CD4-positive, alpha-beta T cell treated with Interleukin-4 for 1 hour (primary cell): ENCODE measurements at regions not wholly inside any gene's neighbourhood (a gene's known extent, or its start where the extent isn't known, plus 50 kb on each side); places are given as distances from the start of the nearest gene placed in this dataset.
"Not testable (repeated sequence)": the region's sequence is repeated elsewhere in the genome, so short reads cannot be mapped to it uniquely, and the experiment has no call there.

Experiments used
- DNase-seq, 2 donors: peaks; one replicate each; pipeline ENCODE4 v3.0.0-alpha.2; 2020 to 2022

- no peak for DNase-seq
These were observed 444.2 kb downstream of the SOX9 start for GRCh38 chr17:72565006-72565405.

DNA sequence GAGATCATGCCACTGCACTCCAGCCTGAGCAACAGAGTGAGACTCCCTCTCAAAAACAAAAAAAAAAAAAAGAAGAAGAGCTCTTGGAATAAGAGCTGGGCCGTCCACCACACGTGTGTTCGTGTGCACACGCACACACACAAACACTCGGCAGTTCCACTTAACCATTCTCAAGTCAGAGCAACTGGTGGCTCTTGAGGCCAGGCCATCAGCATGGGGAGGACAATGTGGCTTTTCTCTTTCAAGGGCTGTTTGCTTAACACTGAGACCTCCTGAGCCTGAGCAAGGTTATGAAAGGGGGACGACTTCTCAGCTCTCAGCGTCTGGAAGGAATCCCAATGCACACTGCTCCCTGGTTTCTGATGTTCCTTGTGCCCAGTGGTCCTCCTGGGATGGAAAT, 444.9 kb downstream of the SOX9 start:
- no peak for DNase-seq

GRCh38 chr17:72566671-72567484, 446.1 kb downstream of the SOX9 start:
- DNase-seq, result no peak

DNA sequence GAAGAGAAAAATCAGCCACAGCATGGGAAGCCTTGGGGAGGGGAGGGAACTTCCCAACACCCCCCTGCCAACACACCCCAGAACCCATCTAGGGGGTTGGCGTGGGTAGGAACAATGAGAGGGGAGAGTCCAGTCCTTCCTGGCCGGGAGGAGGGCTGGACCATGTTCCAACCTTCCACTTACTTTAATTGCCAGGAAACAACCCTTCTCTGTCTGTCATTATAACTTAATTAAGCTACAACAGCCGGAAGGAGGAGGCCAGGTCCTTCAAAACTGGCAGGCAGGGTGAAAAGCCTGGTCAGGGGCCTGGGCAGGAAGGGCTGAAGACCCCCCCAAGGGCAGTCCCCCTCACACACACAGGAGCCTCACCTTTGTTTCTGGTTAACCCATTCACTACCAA, 447.0 kb downstream of the SOX9 start:
- no peak for DNase-seq

DNA sequence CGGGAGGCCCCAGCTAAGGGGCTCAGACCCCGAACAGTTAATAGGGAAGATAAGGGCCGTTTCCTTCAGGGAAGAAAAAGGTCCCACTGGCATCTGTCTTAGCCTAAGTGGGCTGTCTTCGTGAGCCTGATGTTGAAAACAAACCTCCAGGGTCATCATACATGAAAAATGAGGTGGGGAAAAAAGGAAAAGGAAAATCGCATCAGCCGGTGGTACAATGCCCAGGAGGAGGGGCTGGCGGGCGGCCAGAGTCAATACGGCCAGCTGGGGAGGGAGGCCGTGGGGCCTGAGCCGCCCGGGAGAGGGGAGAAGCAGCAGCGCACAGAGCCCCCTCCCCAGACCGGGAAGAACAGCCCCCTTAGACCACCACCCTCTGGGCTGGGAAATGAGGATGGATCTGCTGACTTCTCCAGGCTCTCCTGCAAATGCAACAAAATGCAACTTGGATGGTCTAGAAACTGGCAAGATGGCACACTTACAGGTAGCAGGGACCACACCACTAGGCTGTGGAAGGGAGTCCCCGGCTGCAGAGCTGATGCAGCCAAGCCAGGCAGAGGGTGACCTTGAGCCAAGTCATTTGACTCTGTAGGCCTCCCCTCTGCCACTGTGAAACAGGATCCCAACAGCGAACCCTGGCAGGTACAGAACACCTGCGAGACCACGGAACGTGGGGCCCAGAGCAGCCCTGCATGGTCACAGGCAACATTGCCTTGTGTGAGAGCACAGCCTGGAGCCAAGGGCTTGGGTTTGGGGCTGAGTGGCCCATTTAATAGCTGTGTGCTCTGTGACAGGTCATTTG, 448.5 kb downstream of the SOX9 start:
- DNase-seq, result no peak

- DNase-seq, result no peak
These were observed 451.1 kb downstream of the SOX9 start for GRCh38 chr17:72571813-72572396.

DNA sequence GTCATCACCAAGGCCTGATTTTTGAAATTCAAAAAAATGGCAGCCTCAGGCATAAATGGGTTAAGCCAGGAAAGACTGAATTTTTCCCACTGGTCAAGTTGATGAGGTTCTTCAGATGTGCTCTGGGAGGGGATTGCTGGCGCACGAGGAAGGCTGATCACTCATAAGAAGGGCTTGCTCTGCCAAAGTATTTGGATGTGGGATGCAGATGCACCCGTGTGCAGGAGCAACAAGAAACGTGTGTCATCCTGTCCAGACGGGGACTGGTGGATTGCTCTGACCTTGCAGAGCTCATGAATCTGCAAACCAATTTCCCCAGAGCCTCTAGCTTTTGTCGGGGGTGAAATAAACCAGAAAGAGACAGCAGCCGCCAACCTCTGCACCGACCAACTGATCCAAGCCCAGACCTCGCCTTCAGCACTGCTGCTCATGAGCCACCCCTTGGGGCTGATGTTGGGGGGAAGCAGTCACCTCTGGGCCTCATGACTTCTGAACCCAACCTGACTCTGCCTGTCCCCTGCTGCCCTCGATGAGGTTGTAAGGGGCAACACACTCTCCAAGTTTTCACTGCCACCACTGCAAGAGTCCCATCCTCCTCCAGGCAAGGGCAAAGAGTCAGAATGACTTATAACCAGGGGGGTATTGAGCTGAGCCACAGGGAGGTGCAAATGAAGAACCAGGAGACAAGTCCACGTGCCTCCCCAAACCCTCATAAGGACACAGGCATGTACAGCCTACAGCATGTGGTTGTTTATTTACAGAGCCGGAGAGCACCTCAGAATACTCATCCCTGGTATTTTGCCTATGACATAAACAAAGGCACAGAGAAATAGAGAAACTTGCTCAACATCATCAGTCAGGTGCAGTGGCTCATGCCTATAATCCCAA, 452.0 kb downstream of the SOX9 start:
- DNase-seq, result no peak

DNA sequence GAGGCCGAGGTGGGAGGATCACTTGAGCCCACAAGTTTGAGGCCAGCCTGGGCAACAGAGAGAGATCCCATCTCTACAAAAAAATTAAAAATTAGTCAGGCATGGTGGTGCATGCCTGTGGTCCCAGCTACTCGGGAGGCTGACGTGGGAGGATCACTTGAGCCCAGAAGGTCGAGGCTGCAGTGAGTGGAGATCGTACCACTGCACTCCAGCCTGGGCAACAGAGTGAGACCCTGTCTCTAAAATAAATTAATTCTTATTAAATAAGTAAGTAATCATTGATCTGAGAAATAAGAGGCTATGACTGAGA, 452.6 kb downstream of the SOX9 start:
- DNase-seq, result not testable (repeated sequence)

DNA sequence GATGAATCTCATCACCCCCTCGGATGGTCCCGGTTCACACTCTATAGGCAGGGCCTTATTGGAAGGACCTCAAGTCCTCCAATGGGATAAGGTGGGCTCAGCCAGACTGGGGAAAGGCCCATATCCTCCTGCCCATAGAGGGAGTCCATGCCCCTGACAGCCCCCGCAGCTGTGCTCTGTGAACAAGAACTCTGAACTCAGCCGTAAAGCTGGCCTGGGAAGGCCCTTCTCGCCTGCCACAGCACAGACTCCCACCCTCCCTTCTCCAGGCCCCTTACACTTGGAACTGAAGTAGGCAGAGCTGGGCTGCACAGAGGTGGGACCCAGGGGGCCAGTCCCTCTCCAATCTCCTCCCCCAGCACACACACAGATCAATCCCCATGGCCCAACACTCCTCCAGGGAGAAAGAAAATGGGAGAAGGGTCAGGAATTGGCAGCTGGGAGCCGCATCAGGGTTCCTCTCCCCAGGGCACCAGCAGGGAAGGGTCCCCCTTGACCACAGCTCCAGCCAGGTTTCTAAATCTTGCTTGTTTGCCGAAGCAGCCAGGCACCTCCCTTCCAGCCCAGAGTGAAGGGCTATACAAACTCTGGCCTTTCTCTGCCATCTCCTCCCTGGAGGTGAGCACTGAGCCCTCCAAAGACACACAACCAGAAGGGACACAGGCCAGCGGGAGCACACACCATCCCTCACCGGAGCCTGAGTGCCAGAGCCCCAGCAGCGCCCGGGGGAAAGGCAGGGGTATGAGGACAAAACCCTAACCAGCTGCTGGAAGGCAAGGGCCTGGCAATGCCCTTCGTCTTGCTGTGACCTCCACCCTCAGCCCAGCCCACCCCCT, 454.1 kb downstream of the SOX9 start:
- DNase-seq, result no peak

DNA sequence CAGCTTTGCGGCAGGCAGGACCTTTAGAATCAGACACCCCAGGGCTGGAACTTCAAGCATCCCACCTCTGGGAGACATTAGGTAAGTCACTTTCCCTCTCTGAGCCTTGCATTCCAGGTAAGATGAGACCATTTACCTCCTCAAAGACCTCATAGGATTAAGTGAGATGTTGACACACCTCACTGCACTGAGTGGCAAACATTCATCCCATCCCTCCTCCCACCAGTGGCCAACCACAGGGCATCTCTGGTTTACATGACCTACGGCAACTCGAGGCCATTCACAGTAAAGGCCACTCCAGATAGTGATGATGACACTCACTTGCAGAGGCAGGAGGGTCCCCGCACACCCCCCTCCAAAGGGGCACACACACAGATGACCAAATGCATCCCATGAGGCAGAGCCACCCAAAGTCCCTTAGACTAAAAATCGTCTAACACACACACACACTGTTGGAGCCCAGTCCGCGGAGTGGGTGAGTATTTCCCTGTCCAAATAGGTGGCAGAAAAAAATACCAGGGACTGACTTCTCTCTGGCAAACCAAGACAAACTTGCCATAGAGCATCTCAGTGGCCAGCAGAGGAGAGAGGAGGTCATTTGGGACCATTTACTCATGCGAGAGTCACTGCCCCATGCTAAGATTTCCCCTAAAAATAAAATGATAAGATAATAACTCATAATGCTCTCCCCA, 454.9 kb downstream of the SOX9 start:
- no peak for DNase-seq

- no peak for DNase-seq
These were observed 455.5 kb downstream of the SOX9 start for GRCh38 chr17:72576289-72576759.

DNA sequence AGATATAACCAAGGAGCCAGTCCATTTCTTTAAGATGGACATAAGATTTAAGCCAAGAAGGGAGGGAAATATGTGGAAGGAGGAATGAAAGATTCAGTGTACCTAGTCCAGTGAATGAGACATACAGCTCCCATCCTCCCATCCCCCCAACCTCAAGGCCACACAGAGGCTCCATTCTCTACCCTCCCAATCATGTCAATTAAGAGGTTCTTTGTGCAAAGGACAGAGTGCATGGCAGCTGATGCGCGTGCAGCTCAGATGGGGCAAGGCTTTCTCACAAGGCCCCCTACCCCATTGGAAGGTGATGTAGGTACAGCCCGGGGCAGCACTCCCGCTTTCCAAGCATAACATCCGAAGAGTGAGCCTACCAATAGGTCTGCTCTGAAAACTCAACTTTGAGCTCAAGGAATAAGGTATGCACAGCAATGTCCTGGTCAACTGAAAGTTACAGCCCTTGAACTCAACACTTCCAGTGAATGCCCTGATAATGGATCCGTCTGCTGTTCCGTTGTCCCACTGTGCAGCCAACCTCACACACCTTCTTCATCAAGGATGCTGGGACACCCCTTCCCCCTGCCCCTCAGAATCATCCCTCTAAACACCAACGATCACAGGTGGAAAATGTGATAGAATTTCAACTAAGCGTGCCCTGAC, 458.1 kb downstream of the SOX9 start:
- DNase-seq, result no peak

DNA sequence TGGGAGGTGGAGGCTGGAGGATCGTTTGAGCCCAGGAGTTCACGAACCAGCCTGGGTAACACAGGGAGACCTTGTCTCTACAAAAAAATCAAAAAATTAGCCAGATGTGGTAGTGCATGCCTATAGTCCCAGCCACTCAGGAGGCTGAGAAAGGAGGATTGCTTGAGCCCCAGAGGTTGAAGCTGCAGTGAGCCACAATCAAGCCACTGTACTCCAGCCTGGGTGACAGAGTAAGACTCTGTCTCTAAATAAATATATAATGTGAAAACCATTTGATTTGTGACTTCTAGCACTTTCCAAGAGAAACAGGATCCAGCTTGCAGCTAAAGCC, 459.1 kb downstream of the SOX9 start:
- no peak for DNase-seq

- DNase-seq, result no peak
These were observed 459.7 kb downstream of the SOX9 start for GRCh38 chr17:72580321-72581127.

DNA sequence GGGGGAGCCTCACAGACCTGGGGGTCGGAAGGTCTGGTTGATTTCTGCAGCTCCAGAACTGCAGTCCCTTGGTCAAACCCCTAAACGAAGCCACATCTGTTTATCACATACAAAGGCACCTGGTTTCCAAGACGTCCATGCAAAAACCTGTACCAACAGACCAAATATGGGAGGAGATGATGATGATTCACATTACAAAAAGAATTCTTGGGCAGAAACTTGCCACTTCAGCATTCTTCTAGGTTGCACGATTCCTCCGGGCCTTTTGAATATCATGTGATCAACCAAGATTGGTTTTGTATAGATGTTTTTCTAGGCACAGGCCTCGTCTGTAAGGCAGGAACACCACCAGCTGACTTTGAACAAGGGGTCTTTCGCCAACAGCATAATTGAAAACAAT, 466.3 kb downstream of the SOX9 start:
- DNase-seq, result no peak

DNA sequence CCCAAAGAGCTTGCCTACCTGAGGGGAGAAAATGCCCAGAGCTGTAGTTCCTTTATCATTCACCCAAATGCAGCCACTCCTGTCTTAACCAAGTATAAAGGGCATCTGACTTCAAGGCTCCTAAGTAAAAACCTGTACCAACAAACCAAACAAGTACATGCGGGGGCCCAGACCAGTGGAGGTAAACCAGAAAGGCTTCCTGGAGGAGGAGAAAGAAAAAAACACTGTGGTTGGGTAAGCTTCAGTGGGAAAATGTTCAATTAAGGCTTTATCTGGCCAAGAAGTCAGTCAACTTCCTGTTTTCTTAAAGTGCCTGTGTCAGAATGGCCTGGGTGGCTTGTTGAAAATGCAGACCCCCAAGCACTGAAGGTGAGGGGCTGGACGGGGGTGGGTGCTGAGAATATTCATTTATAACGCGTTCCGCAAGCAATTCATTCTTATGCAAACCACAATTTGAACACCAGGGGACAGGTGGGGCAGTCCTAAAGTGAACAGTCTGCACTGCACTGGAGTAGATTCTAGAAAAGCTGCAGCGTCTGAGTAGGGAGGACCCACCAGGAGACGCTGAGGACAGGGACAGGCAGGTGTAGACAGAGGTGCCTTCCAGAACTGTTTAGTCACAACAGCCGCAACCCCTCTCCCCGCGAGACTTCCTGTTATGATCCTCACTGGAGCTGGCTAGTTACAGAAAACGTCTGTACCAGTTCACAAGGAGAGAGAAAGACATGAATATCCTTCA, 467.1 kb downstream of the SOX9 start:
- no peak for DNase-seq

DNA sequence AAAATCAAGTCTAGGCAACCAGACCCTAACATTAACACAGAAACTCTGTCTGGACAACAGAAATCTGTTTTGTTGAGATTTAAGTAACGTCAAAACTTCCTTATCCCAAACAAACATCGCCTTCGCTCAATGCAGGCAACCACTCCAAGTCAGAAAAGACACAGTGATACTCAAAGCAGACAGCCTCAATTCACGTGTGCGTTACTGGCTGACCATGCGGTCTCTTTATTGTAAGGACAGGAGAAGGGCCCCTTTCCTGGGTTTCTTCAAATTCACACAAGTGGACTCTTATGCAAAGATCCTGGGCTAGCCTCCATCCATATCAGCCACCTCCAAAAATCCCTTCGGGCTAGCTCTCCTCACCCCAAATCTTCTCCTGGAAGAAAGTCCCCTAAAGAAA, 467.7 kb downstream of the SOX9 start:
- no peak for DNase-seq

- no peak for DNase-seq
These were observed 468.1 kb downstream of the SOX9 start for GRCh38 chr17:72588961-72589360.

- DNase-seq, result no peak
These were observed 469.6 kb downstream of the SOX9 start for GRCh38 chr17:72590382-72590781.
